Occipital lobe (tissue), 1 donor: ENCODE measurements at regions not wholly inside any gene's neighbourhood (a gene's known extent, or its start where the extent isn't known, plus 50 kb on each side); places are given as distances from the start of the nearest gene placed in this dataset.
"Not testable (repeated sequence)": the region's sequence is repeated elsewhere in the genome, so short reads cannot be mapped to it uniquely, and the experiment has no call there.

Experiments used
- DNase-seq: peaks from one replicate; lab custom pipeline; 2025; lab: John Stamatoyannopoulos, UW

- no peak for DNase-seq
These were observed 537.8 kb upstream of the BOD1L1 start for GRCh38 chr4:14165222-14165920.

- no peak for DNase-seq
These were observed 540.5 kb upstream of the BOD1L1 start for GRCh38 chr4:14167876-14168510.

GRCh38 chr4:14168919-14169318, 541.4 kb upstream of the BOD1L1 start:
- no peak for DNase-seq

GRCh38 chr4:14169460-14169859, 541.9 kb upstream of the BOD1L1 start:
- DNase-seq: no peak

GRCh38 chr4:14169940-14170339, 542.4 kb upstream of the BOD1L1 start:
- not testable (repeated sequence) for DNase-seq

GRCh38 chr4:14176613-14177012, 549.1 kb upstream of the BOD1L1 start:
- no peak for DNase-seq

- no peak for DNase-seq
These were observed 550.5 kb upstream of the BOD1L1 start for GRCh38 chr4:14177987-14178386.

GRCh38 chr4:14178421-14178820, 550.9 kb upstream of the BOD1L1 start:
- no peak for DNase-seq

GRCh38 chr4:14180166-14180565, 552.6 kb upstream of the BOD1L1 start:
- DNase-seq: no peak

- no peak for DNase-seq
These were observed 553.6 kb upstream of the BOD1L1 start for GRCh38 chr4:14180983-14181601.

GRCh38 chr4:14182148-14182547, 554.6 kb upstream of the BOD1L1 start:
- no peak for DNase-seq

GRCh38 chr4:14184265-14184664, 556.7 kb upstream of the BOD1L1 start:
- peak; percentile 3 for DNase-seq

- DNase-seq: no peak
These were observed 557.2 kb upstream of the BOD1L1 start for GRCh38 chr4:14184767-14185166.

GRCh38 chr4:14188214-14188613, 560.7 kb upstream of the BOD1L1 start:
- DNase-seq: no peak

GRCh38 chr4:14193601-14194000, 566.1 kb upstream of the BOD1L1 start:
- DNase-seq: no peak

- DNase-seq: no peak
These were observed 568.6 kb upstream of the BOD1L1 start for GRCh38 chr4:14196131-14196530.

- no peak for DNase-seq
These were observed 587.7 kb upstream of the BOD1L1 start for GRCh38 chr4:14215116-14215770.

- no peak for DNase-seq
These were observed 589.9 kb upstream of the BOD1L1 start for GRCh38 chr4:14217401-14217800.

- DNase-seq: peak; percentile 26
These were observed 591.1 kb upstream of the BOD1L1 start for GRCh38 chr4:14218641-14219040.

GRCh38 chr4:14221176-14221575, 593.7 kb upstream of the BOD1L1 start:
- no peak for DNase-seq

- no peak for DNase-seq
These were observed 595.0 kb upstream of the BOD1L1 start for GRCh38 chr4:14222377-14223029.

- no peak for DNase-seq
These were observed 595.9 kb upstream of the BOD1L1 start for GRCh38 chr4:14223461-14223860.
